Skin of body (tissue), 1 donor: ENCODE measurements at regions not wholly inside any gene's neighbourhood (a gene's known extent, or its start where the extent isn't known, plus 50 kb on each side); places are given as distances from the start of the nearest gene placed in this dataset.
"Not testable (repeated sequence)": the region's sequence is repeated elsewhere in the genome, so short reads cannot be mapped to it uniquely, and the experiment has no call there.

Source experiments
- DNase-seq: peaks from one replicate; lab custom pipeline; 2025; lab: John Stamatoyannopoulos, UW

DNA sequence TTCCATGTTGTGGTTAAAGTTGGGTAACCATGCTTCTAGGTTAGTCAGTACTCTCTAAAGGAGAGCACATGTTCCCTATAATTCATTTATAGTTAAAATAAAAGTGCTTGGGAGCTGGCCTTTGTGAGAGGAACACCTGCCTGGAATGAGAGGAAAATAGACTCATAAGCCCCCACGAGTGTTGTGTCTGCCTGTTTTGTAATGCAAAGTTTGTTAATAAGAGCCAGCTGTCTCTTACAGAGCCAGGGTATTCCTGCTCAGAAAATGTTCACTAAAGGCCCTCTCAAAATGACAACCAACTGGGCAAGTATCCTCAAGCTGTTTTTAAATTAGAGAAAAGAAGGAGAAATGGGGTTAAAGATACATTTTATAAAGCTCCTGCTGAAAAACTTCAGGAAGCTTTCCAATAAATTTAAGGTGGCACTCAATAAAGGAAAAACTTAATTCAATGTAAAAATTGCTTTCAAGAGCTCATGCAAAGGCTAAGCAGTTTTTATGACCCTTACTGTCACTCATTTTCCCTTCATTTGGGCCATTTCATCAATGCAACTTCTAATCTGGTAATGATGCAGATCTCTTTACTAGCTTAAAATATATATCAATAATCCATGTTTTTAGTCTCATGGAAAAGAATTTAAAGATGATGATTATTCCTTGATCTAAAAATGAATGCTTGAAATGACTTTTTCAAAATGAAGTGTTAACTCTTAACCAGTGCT is 793.6 kb downstream of the STPG2 start:
- no peak for DNase-seq

DNA sequence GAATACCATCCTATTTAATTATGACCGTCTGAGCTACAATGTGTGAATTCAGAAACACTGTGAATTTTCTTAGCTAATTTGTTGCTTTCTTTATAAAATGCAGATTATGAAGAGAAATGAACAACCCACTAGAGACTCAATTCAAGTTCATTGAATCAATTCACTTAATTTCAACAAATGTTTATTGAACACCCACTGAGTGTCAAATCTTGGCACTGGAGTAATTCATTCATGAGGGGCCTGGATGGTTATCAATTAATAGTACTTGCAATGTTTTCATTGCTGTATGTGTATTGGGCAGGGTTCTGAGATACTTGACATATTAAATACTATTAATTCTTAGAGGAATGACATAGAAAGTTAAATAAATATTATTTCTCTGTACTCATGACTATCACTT is 789.4 kb downstream of the STPG2 start:
- no peak for DNase-seq

DNA sequence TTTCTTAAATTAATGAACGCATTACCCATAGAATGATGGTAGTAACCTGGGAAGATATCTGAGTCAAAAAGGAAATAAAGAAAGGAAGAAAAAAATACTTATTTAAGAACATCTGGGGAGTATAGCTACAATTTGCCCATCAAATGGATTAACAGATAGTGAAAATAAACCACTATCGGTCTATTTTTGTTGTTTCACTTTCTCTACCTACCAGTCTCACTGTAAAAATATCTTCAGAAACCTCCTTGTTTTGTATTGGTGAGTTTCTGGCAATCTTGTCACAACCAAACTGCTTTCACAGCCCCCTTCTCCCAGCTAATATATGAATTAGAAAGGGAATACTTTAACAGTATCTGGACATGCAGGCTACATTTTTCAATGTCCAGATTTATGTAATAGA is 783.5 kb downstream of the STPG2 start:
- no peak for DNase-seq

DNA sequence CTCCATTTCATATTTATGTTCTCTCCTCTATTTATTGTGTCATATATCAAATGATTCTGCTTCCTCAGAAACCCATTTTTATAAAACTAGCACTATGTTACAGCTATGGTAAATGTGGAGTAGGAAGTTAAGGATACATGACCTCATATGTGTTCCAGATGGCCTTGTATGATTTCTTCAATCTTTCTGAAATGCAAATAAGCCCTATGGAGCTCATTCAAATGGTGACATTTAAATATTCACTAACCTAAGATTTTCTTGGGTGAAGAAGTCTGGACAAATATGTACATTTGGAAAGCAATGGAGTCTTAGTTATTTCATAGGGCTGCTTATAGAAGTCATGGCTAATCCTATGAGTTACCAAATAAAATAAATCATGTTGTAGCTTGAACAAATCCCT is 782.5 kb downstream of the STPG2 start:
- no peak for DNase-seq

DNA sequence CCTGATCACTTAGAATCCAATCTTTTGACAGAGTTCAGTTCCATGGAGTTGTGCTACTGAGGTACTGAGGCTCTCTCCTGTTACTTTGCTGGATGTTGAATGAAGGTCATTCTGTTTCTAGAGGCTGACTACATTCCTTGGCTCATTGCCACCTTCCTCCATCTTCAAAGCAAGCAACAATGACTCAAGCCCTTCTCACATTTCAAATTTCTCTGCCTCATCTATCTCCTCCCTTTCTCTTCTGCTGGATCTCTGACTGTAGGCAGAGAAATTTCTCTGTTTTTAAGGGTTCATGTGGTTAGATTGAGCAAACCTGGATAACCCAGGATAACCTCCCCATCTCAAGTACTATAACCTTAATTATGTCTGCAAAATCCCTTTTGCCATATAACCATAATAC is 775.4 kb downstream of the STPG2 start:
- no peak for DNase-seq

DNA sequence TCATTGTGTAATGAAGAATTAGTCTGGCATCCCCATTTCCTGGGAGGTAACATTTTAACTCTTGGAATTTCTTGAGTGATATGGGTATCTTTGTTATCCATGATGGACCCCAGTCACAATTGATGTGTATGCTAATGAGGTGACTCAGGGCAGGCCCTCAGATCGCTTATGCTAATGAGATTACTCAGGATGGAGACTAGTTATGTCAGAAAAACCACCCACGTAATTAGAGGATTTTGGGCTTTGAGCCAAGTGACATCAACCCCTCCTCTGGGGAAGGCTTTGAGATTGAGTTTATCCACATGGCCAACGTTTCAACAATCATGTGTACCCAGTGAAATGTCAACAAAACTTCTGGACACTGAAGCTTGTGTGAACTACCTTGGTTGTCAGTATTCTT is 772.7 kb downstream of the STPG2 start:
- DNase-seq: no peak

DNA sequence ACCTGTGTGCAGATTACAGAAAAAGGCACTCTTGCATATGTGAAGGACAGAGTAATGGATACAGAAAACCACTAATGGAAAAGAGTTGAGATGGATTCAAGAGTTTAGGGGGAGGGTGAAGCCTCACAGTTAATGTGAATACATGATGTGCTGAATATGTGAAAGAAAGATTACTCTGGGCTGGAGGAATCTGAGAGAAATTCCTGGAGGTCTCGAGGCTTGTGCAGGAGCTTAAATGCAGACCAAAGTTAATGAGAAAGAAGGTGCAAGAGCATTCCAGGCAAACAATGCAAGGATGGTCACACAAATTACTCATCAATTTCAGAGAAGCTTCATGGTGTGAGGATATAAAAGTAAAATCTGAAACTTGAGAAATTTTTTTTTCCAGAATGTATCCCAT is 768.8 kb downstream of the STPG2 start:
- no peak for DNase-seq

DNA sequence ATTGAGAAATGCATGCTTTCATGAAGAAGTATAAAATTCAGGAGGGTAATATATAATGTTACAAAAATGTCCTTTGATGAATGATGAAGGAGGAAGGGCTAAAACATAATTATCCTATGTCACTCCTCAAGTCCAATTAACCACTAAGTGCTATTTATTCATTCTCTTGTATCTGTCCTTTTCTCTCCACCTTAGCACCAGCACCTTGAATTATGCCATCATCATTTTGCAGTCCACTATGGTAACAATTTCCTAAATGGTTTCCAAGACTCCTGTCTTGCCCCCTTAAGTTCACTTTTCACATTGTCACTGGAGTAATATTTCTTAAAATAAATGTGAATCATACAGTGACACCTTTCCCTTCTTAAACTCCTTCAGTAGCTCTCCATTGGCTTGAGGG is 756.3 kb downstream of the STPG2 start:
- DNase-seq: no peak

DNA sequence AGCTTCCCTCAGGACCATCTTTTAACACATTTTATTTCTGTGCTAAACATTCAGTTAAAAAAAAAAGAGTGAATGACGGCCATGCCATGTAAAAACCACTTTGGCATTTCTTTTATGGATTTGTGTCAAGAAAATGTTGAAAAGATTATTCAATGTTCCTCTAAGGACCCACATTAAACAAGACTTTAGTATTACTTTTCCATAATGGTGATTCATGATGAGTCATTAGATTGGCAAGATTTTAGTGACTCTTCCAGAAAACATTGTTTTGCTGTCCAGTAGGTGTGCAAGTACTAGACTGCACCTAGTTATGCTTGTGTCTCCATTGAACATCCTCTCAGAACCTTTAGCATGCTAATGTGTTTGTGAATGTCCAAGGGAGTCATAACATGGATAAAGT is 748.6 kb downstream of the STPG2 start:
- no peak for DNase-seq

DNA sequence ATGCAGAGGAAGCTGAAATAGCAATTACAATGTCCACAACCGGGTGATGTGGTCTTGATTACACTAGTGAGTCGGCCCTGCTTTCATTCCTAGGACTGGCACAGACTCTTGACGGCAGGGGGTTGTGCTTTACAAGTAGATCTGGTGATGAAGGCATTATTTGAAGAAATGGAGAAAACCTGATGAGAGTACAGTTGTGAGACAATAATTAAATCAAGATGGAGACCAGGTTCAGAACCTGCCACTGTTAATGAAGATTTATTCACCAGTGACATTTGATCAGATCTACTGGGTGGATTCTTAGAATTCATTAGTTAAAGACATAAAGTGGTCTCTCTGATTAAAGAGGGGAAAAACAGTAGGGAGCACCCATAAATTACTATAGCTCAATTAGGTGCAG is 747.2 kb downstream of the STPG2 start:
- DNase-seq: no peak

DNA sequence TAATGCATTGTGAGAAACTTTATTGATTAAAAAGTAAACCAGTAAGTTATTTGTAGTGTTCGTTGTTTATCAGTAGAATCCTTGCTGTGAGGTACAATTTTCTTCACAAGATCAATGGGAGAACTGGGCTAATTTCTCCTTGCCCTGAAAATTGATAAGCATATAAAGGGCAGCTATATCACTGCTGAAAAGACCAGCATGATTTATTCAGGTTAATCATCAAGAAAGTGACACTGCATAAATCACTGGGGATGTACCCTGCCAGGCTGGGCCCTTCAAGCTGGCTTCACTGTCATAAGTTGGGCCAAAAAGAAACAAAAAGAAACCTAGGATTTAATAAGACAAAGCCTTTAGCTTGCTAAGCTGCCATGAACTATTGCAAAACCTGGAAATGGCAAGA is 746.7 kb downstream of the STPG2 start:
- no peak for DNase-seq

DNA sequence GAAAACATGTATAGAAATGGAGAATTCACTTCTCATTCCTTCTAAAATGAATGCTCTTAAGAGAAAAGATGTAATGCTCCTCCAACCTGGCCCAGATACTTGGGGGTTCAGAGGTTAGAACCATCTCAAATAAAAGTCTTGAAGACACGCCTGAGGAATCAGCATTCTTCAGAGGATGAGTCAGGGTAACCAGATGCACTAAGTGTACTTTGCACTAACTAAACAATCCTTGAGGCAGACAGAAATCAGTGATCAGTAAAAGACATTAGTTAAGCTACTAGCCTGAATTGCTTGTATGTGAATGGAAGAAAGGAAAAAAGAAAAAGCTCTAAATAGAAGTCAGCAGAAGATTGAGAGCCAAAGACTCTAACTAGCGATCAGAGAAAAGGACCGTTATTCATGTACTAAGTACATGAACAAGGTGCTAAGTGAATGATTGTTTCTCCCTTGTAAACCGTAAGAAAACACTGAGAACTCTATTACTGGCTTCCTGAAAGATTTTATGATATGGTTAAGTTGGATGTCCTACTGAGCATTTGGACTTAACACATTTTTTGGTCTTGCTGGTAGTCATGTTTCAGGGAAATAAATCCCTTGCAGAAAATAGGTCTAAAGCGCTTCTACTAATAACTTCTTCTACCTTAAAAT is 738.3 kb downstream of the STPG2 start:
- no peak for DNase-seq

DNA sequence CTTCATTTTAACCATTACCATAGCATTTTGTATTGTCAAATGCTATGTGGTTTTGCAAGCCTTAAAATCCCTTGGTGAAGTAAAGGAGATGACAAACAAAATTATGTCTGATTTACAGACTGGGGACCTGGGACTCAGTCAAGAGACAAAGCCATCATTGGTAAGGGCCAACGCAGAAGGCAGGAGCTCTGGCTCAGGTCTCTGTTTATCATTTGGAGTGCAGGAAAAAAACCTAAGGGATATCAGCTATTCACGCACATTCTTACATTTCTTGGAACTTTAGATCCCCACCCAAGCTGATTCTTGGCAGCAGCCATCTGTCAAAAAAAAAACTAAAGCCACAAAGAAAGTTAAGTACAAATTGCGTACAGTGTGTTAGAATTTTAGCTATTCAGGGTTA is 731.9 kb downstream of the STPG2 start:
- DNase-seq: peak; percentile 55

DNA sequence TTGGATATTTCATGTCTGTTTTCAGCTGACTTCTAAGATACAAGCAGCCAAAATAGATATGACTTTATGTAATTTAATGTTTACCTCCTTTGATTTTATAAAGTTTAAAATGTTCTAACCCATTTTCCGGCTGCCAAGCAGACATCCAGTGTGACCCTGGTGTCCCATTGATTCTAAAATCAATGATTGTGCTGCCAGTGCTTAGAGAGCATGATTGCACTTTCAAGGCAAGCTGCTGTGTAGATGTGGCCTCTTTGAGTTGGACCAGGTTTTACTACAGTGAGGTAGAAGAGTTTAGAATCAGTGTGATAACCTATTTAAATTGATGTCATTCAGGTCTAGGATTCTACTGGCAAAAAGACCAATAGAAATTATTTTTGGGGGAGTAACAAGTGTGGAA is 730.9 kb downstream of the STPG2 start:
- DNase-seq: no peak

DNA sequence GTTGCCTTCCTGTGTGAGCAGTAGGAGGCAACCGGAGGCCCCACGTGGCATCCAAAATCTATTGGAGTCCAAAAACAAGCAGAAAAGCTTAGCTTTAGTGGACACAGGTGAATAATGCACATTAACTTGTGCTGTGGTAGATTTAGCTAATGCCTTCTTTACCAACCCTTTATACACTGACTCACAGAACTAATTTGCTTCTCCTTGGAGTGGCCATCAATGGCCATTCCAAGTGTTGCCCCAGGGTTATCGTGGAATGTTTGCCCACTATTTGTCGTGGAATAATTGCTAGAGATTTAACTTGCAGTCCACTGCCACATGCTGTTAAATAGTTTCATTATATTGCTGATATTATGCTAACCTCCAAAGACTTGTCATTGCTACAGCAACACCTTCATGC is 729.1 kb downstream of the STPG2 start:
- DNase-seq: no peak

DNA sequence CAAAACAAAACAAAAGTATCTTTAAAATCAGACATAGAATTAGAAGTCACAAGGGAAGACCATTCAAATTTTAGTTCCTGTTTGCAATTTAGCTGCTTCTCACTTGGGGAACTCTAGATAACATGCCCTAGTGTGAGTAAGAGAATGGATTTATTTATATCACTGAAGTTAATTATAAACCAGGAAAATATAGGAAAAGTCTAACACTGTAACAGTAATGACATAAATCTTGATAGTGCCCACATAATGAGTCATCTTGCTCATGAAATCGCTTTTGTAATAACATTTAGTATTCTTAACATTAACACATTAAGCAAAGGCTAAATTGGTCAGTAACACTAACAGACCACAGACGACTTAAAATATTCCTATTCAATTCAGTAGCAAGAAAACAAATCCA is 710.7 kb downstream of the STPG2 start:
- no peak for DNase-seq

DNA sequence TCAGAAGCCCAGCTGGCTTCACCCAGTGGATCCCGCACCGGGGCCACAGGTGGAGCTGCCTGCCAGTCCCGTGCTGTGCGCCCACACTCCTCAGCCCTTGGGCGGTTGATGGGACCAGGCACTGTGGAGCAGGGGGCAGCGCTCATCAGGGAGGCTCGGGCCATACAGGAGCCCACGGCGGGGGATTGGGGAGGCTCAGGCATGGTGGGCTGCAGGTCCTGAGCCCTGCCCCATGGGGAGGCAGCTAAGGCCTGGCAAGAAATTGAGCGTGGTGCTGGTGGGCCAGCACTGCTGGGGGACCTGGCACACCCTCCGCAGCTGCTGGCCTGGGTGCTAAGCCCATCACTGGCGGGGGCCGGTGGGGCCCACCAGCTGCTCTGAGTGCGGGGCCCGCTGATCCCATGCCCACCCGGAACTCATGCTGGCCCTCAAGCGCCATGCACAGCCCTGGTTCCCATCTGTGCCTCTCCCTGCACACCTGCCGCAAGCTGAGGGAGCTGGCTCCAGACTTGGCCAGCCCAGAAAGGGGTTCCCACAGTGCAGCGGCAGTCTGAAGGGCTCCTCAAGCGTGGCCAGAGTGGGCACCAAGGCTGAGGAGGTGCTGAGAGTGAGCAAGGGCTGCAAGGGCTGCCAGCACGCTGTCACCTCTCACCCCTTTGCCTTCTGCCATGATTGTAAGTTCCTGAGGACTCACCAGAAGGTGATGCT is 705.1 kb downstream of the STPG2 start:
- not testable (repeated sequence) for DNase-seq

DNA sequence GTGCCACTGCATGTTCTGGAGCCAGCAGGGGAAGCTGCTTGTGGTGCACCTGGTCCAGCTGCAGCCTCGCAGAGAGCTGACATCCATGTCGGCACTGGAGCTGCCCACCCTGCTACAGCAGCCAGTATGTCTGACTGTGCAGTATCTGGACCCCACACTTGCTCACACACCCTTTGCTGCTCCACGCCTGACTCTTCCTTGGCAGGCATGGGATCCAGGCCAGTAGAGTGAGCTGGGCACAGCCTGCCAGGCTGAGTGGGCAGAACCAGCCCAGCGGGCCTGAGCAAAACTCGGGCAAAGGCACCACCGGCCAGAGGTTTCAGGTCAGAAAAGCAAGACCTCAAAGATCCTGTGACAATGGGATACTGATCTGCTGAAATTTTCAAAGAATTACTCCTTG is 690.1 kb downstream of the STPG2 start:
- no peak for DNase-seq

DNA sequence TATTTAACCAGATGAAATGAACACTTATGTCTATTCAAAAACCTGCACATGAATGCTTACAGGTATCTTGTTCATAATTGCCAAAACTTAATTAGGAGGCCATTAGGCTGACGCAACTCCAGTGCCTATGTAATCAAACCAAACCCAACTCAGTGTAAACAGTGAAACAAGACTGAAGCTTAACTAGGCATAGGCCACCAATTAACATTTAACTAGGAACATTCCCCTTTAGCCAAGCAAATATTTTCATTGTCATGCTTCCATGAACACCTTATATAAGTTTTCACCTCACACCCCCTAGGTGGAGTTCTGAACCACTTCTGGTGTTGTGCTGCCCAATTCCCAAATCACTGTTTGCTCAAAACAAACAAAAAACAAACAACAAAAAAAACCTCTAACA is 686.0 kb downstream of the STPG2 start:
- DNase-seq: no peak

DNA sequence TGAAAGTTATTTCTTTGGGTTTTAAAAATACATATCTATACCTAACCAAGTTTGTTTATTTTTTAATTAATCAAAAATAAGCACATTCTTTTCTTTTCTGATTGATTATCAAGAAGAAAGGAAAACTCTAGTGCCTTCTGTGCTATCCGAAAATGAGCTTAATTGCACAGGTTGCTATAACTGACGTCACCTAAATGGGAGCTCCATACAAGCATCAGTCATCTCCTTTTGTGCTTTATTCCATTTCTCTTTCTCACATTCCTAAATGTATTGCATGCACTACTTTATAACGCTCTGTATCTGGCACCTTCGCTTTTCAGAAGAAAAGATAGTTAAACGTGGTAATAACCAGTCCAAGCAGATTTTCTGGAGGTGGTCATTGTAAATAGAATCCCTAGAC is 675.0 kb downstream of the STPG2 start:
- no peak for DNase-seq

DNA sequence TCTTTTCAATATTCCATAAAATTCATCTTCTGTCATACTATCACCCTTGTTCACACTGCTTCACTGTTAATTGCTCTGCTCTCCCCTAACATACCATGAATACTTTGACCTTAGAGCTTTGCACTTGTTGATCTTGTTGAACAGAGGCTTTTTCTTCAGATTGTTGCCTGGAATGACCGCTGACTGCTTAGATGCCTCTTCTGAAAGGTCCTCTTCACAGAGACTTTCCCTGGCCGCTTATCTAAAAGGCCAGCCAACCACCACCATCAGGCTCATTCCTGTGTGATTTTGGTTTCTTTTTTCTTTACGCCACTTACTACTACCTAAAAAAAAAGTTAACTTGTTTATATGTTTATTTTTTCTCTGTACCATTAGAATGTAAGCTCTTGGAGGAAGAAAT is 667.7 kb downstream of the STPG2 start:
- no peak for DNase-seq

DNA sequence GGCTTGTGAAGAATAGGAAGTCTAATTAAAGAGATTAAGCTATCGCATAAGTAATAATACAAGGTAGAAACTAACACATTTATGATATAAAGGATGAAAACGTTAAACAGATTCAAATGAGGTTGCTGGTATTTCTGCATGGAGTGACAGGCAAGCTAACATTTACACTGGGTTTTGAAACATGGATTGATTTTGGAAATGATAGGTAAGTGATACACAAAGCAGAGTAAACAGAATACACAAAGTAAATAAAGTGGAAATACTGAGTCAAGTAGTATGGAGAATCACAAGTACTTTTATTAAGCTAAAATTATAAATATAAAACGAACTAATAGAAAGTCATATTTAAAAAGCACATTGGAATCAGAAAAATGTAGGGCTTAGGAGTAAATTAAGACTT is 665.3 kb downstream of the STPG2 start:
- no peak for DNase-seq

DNA sequence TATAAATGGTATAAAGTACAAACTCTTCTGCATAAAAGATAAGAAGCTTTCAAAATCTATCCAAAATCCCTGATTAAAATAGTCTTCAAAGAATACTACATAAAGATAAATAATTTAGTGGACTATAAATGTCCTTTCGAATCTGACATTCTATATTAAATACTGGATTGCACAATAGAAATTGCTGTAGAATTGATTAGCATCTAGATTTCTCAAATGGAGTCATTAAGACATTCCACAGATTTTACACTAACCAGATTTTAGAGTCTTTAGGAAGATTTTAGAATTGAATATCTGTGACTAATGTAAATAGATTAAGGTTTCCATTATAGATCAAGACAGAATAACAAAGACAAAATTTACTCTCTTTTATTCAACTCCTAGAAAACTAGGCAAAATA is 663.9 kb downstream of the STPG2 start:
- no peak for DNase-seq
